ENCODE measurements at regions not wholly inside any gene's neighbourhood (a gene's known extent, or its start where the extent isn't known, plus 50 kb on each side); places are given as distances from the start of the nearest gene placed in this dataset.

- ATAC-seq (no peak), DNase-seq (no peak)
- intact Hi-C loops (cut with DNase I) = no loop called here
These were observed 308.8 kb upstream of the ADAMTS16 start for GRCh38 chr5:4831325-4831724.

- intact Hi-C loops (cut with DNase I) = no loop called here
- no peak for DNase-seq
- ATAC-seq = no peak
These were observed 307.7 kb upstream of the ADAMTS16 start for GRCh38 chr5:4832471-4832870.

DNA sequence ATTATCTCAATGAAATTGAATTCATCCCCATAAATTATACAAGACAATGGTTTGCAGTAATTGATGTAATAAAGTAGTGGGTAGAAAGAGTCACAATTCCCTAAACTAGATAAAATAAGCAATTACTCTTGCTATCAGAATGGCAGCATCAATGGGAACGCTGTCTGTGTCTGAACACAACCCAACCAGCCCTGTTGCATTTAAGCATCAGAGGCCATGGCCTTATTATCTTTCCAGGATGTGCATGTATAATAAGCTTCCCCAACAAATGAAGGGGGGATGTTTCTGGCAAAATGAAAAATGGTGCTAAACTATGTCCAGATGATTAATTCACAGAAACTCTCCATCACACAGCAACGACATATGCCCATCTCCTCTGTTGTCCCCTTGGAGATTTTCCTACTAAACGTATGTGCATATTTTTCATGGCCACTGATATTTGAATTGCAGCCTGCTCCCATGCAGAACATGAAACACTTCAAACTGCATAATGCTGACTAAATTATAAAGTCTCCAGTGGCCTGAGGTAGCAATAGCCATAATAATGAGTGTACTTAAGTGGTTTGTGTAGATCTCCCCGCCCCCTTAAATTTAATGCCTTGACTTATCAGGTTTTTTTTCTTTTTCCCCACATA, 306.9 kb upstream of the ADAMTS16 start:
- DNase-seq (no peak), ATAC-seq (no peak)
- intact Hi-C loops (cut with DNase I) = no loop called here

- intact Hi-C loops (cut with DNase I) = no loop called here
- no peak for DNase-seq
- ATAC-seq = no peak
These were observed 302.6 kb upstream of the ADAMTS16 start for GRCh38 chr5:4837489-4838058.

DNA sequence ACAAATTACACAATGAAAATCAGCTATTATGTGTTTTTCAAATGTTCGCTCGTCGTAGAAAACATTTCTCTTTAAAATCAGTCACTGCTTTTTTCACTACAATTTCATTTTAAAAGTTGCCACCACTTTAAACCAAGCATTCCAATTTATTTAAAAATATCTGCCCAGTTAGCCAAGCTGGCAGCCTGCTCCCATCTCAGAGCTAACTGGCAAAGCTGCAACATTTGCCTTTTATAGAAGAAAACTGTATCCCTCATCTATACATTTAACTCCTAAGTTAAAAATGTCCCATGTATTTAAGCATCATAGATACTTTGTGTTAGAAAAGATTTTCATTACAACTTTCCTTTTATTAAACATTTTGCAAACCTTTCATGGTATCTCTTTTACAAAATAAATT, 294.9 kb upstream of the ADAMTS16 start:
- DNase-seq (no peak), ATAC-seq (no peak)
- intact Hi-C loops (cut with DNase I) = no loop called here

DNA sequence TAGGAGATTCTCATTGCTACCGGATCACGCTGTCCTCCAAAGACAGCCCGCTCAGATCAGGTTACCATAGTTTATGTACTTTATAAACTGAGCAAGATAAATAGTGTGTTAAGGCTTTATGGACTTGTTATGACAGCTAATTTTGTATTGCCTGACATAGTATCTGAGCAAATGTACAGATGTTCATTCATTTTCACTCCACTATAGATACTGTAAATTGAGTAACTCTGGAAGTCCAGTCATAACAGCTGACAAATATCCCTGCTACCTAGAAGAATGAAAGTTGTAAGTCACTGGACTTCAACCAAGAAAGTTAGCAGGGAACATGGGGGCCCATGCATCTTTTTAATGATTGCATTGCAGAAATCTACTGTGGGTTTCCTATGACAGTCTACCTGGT, 292.4 kb upstream of the ADAMTS16 start:
- intact Hi-C loops (cut with DNase I) = no loop called here
- DNase-seq (no peak), ATAC-seq (no peak)

DNA sequence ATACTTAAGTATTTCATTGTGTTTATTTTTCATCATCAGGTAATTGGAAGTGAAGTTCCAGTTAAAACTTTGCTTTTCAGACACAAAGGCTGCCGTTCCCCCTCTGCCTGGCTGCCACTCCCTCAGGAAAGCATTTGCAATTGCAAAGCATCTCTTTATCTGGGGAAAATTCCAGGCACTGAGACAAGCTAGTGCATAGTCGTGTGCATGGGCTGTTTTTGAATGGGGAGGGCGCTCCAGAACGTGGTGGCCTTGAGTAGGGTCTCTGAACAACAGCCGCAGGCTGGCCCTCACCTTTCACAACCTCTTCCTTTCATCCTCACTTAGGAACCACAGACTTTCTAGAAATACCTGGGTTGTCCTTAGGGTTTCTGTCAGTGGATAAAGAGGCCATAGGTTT, 285.1 kb upstream of the ADAMTS16 start:
- ATAC-seq (no peak), DNase-seq (no peak)
- intact Hi-C loops (cut with DNase I) = no loop called here

- intact Hi-C loops (cut with DNase I) = no loop called here
- DNase-seq (no peak), ATAC-seq (no peak)
These were observed 284.2 kb upstream of the ADAMTS16 start for GRCh38 chr5:4855880-4856279.

DNA sequence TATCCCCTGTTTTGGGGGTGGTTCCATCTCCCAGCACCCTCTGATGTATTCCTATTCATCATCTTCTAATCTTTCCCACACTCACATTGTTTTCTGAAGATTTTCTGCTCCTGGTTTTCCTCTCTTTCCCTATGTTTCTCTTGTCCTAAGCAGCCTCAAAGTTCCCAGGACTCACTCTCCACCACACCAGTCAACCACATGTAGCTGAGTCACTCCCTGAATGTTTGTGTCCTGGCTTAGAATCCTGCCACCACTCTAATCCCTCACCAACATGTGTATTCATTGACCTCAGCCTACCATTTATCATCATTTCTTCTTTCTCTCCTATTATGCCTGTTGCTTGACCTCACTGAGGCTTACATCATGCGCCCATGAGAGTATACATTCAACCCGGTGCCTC, 282.4 kb upstream of the ADAMTS16 start:
- intact Hi-C loops (cut with DNase I) = no loop called here
- ATAC-seq (no peak), DNase-seq (no peak)

GRCh38 chr5:4859500-4860235, 280.5 kb upstream of the ADAMTS16 start:
- intact Hi-C loops (cut with DNase I) = no loop called here
- ATAC-seq = no peak
- no peak for DNase-seq

- ATAC-seq (no peak), DNase-seq (no peak)
- intact Hi-C loops (cut with DNase I) = no loop called here
These were observed 279.5 kb upstream of the ADAMTS16 start for GRCh38 chr5:4860631-4861030.

DNA sequence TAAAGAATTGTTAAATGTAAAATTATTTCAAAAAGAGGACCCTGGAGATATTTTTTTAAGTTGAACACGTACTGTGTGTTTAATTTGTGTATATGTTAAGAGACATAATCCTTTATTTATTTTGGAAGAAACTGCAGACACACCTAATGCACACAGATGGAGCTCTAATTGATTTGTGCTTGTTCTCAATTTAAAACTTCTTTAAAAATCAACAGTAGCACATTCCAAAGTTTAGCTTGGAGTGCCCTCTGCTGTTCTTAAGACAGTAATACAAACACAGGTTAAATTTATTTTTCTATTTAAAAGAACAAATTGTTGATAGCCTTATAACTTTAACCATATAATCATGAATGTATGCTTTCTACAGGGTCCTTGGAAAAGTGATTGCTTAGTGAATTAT, 277.6 kb upstream of the ADAMTS16 start:
- intact Hi-C loops (cut with DNase I) = no loop called here
- ATAC-seq (no peak), DNase-seq (no peak)

GRCh38 chr5:4866131-4866659, 273.9 kb upstream of the ADAMTS16 start:
- intact Hi-C loops (cut with DNase I) = no loop called here
- DNase-seq (no peak), ATAC-seq (no peak)

- no peak for DNase-seq
- no peak for ATAC-seq
- intact Hi-C loops (cut with DNase I) = no loop called here
These were observed 273.3 kb upstream of the ADAMTS16 start for GRCh38 chr5:4866817-4867216.

DNA sequence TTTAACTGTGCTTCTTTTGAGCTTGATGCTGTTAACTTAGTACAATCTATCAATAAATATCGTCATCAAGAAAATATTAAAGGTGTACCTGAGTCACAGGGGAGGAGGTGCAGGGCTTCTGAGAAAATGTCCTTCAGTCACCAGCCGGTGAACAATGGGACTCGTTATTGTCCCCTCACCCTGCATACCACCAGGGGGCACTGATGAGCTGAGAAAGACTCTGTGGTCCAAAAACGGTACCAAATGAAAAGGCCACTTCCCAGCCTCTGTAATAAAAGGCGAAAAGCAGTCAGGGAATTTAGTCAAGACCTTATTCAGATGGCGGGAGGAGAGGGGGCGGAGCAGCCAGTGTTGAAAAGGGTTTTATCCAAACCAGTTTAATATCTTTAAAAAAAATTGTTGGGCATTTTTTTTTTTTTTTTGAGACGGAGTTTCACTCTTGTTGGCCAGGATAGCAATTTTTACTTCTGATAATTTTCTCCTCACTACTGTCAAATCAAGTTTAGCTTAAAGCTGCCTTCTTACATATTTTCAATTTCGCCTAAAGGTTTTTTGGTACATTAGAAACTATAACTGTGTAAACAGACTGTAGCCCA, 271.9 kb upstream of the ADAMTS16 start:
- peak in 1 of 2 donors; percentile 35 for ATAC-seq
- peak; percentile 56 for DNase-seq
- intact Hi-C loops (cut with DNase I) = no loop called here

DNA sequence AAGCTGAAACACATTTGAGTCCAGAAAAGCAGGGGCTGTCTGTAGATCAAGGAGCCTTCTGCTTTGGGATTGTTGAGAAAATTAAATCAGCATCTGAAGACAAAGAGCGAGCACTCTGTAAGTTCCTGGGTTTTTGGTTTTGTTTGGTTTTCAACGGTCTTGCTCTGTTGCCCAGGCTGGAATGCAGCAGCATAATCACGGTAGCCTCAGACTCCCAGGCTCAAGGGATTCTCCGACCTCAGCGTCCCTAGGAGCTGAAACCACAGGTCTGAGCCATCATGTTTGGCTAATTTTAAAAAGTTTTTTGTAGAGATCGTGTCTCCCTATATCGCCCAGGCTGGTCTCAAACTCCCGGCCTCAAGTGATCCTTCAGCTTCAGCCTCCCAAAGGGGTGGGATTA, 266.5 kb upstream of the ADAMTS16 start:
- DNase-seq (no peak), ATAC-seq (no peak)
- intact Hi-C loops (cut with DNase I) = loop anchor here in 1 of 2 donors (10.0 kb wide), 1 partner anchor 271 kb away; the partner anchor contains the start of gene ADAMTS16

- DNase-seq = no peak
- intact Hi-C loops (cut with DNase I) = loop anchor here in 1 of 2 donors (10.0 kb wide), 1 partner anchor 271 kb away; the partner anchor contains the start of gene ADAMTS16
These were observed 266.0 kb upstream of the ADAMTS16 start for GRCh38 chr5:4874097-4874496.

GRCh38 chr5:4875942-4876341, 264.2 kb upstream of the ADAMTS16 start:
- intact Hi-C loops (cut with DNase I) = loop anchor here in 1 of 2 donors (5.0 to 10.0 kb wide), 2 partner anchors 269 to 541 kb away; partner anchors contain the start of gene ADAMTS16
- DNase-seq (no peak), ATAC-seq (no peak)

More at GRCh38 chr5:4874097-4874496, 266.0 kb upstream of the ADAMTS16 start:
- no peak for ATAC-seq

DNA sequence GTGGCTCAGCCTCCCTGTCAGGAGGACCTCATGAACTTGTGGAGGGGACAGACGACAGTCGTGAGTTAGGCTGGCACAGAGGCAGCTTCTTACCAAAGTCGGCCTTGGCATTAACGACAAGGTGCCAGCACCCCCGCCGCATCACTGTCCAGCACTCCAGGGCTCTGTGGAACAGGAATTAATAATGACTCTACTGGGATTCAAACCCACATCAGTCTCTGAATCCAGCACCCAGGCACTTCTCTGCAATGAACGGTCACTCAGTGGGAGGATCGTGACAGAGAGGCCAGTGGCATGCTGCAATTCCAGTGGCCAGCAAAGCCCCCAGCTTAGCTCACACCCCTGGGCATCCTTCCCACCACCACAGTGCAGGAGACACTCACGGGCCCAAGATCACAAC, 263.3 kb upstream of the ADAMTS16 start:
- ATAC-seq (no peak), DNase-seq (no peak)
- intact Hi-C loops (cut with DNase I) = loop anchor here in 1 of 2 donors (5.0 to 10.0 kb wide), 2 partner anchors 268 to 540 kb away; partner anchors contain the start of gene ADAMTS16

GRCh38 chr5:4877579-4877978, 262.6 kb upstream of the ADAMTS16 start:
- intact Hi-C loops (cut with DNase I) = loop anchor here in 1 of 2 donors (5.0 to 10.0 kb wide), 2 partner anchors 267 to 540 kb away; partner anchors contain the start of gene ADAMTS16
- no peak for ATAC-seq

More at GRCh38 chr5:4877579-4877978, 262.6 kb upstream of the ADAMTS16 start:
- DNase-seq = no peak
